Heart right ventricle (tissue), 16 donors: ENCODE measurements at regions not wholly inside any gene's neighbourhood (a gene's known extent, or its start where the extent isn't known, plus 50 kb on each side); places are given as distances from the start of the nearest gene placed in this dataset.

Experiments
- ATAC-seq, 8 donors: fragments of 200-7000 bp; cut with Tn5 transposase; one replicate each; pipeline ENCODE4 v1.9.1; 2020; ENCODE audit warnings: mild to moderate bottlenecking in 8 of 8, moderate library complexity in 8 of 8, moderate number of reproducible peaks in 1 of 8
- DNase-seq, 2 donors: peaks; one replicate each; pipeline ENCODE4 v3.0.0-alpha.2; 2020
- H3K27ac ChIP-seq, 10 donors: fragments of 200-600 bp; sonication (generic) in 2 of 10; one replicate each; pipeline versions ENCODE4 v1.5.0 to v1.8.0; 2020 to 2022; ENCODE audit warnings: mild to moderate bottlenecking in 3 of 10
- H3K27me3 ChIP-seq, 7 donors: fragments of 200-600 bp; one replicate each; pipeline ENCODE4 v1.8.0; 2021 to 2022; ENCODE audit warnings: mild to moderate bottlenecking in 2 of 7
- H3K36me3 ChIP-seq, 9 donors: fragments of 200-600 bp; sonication (generic) in 1 of 9; one replicate each; pipeline versions ENCODE4 v1.5.0 to v1.8.0; 2020 to 2022; ENCODE audit warnings: mild to moderate bottlenecking in 2 of 9
- H3K4me1 ChIP-seq, 9 donors: fragments of 200-600 bp; sonication (generic) in 1 of 9; one replicate each; pipeline versions ENCODE4 v1.5.0 to v1.8.0; 2020 to 2022; ENCODE audit warnings: mild to moderate bottlenecking in 4 of 9
- H3K4me3 ChIP-seq, 10 donors: fragments of 200-600 bp; sonication (generic) in 2 of 10; one replicate each; pipeline versions ENCODE4 v1.5.0 to v1.8.0; 2020 to 2022; ENCODE audit warnings: mild to moderate bottlenecking in 7 of 10, moderate library complexity in 2 of 10
- H3K9me3 ChIP-seq, 11 donors: fragments of 200-600 bp in 10 of 11; sonication (generic) in 2 of 11; one replicate each; pipeline versions ENCODE4 v1.5.0 to v1.8.0; 2013 to 2022; ENCODE audit warnings: mild to moderate bottlenecking in 2 of 11, control low read depth in 1 of 11, moderate library complexity in 1 of 11
- WGBS, 2 donors: extraction: QIAGEN DNeasy Blood & Tissue Kit; methylation state at CpG; one replicate each; pipeline ENCODE4 v1.1.7; 2013; ENCODE audit warnings: inconsistent platforms in 1 of 2; 5-methylcytosine and 5-hydroxymethylcytosine counted together
- intact Hi-C, 10 donors: fragments of 100-400 bp; cut with DNase I; formaldehyde crosslinking; loops; one replicate each; pipeline versions ENCODE4 v1.11.1 to v1.14.2; 2022
- TF ChIP-seq, protein P1 (sequence below), 9 donors: fragments of 200-600 bp; sonication (generic) in 2 of 9; IDR thresholded peaks; one replicate each; pipeline versions ENCODE4 v1.5.0 to v1.8.0; 2021 to 2022; ENCODE audit warnings: antibody characterized with exemption in 9 of 9, mild to moderate bottlenecking in 5 of 9, moderate library complexity in 1 of 9
- donor health status: Arrhythmogenic right ventricular cardiomyopathy.
- donor health status: ischemic (EF 13 %, LVEDD 7.1; RV severe dilation, severe dysfunction).
- donor health status: healthy with polysubstance abuse.
- donor health status: DM: no; HTN: yes; CAD: no.
- donor health status: DM: no; HTN: no; CAD: no.
- donor health status: ischemic (EF 25% LVEDD 6.9; RV normal size, moderate dysfunction).
- donor health status: ischemic (EF 25% LVEDD 5.7; RV mildly dilated, moderate dysfunction).
- donor health status: healthy.
- donor health status: DM: yes; HTN: yes; CAD: no.
- donor health status: Ischemic cardiomyopathy.
- donor health status: ischemic (EF 35%, LVEDD 5.7; RV mildly dilated, moderate dysfunction).
- donor health status: nonischemic (EF 11% LVEDD 7.7; RV severe dilation, severe dysfunction).
- donor health status: DM: yes; HTN: yes; CAD: no.
- donor health status: PGD.
- donor health status: ischemic (EF 29% LVEDD 5.4; RV normal size, mild dysfunction).
- donor health status: nonischemic (EF 23%, LVEDD 6.1; RV moderate dilation, normal function).

- H3K9me3 ChIP-seq = no peaks in the 10 kb centered on the region
- TF ChIP-seq, protein P1, sequence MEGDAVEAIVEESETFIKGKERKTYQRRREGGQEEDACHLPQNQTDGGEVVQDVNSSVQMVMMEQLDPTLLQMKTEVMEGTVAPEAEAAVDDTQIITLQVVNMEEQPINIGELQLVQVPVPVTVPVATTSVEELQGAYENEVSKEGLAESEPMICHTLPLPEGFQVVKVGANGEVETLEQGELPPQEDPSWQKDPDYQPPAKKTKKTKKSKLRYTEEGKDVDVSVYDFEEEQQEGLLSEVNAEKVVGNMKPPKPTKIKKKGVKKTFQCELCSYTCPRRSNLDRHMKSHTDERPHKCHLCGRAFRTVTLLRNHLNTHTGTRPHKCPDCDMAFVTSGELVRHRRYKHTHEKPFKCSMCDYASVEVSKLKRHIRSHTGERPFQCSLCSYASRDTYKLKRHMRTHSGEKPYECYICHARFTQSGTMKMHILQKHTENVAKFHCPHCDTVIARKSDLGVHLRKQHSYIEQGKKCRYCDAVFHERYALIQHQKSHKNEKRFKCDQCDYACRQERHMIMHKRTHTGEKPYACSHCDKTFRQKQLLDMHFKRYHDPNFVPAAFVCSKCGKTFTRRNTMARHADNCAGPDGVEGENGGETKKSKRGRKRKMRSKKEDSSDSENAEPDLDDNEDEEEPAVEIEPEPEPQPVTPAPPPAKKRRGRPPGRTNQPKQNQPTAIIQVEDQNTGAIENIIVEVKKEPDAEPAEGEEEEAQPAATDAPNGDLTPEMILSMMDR (IDR thresholded peaks at IDR 0.05) = no peak
- no peak for DNase-seq
- no peak overlapping the region for H3K27ac ChIP-seq
- 89 to 93% methylated on average over 1 of the region's 1 CpG for WGBS, 2 donors
- H3K4me3 ChIP-seq = no peak overlapping the region
- intact Hi-C loops = no loop called here
- H3K36me3 ChIP-seq = no peaks in the 10 kb centered on the region
- no peaks in the 10 kb centered on the region for H3K27me3 ChIP-seq
- H3K4me1 ChIP-seq = peaks cover 0 to 14% (median 0%) of the 10 kb centered on the region in 9 donors
- no peak for ATAC-seq
These were observed 220.2 kb downstream of the HNMT start for GRCh38 chr2:138184428-138184827.

GRCh38 chr2:138185827-138186226, 221.6 kb downstream of the HNMT start:
- no peak for ATAC-seq
- TF ChIP-seq, protein P1 (IDR thresholded peaks at IDR 0.05) = no peak
- intact Hi-C loops = no loop called here
- WGBS, 2 donors = 83 to 90% methylated on average over 5 of the region's 5 CpGs
- H3K9me3 ChIP-seq = no peaks in the 10 kb centered on the region
- no peak overlapping the region for H3K4me3 ChIP-seq
- H3K36me3 ChIP-seq = no peaks in the 10 kb centered on the region
- DNase-seq = no peak
- no peak overlapping the region for H3K27ac ChIP-seq
- peaks cover 0 to 14% (median 0%) of the 10 kb centered on the region in 9 donors for H3K4me1 ChIP-seq
- H3K27me3 ChIP-seq = no peaks in the 10 kb centered on the region

- intact Hi-C loops = no loop called here
- no peak for DNase-seq
- H3K27me3 ChIP-seq = no peaks in the 10 kb centered on the region
- TF ChIP-seq, protein P1 (IDR thresholded peaks at IDR 0.05) = no peak
- ATAC-seq = no peak
- no peaks in the 10 kb centered on the region for H3K36me3 ChIP-seq
- H3K27ac ChIP-seq = no peak overlapping the region
- H3K4me1 ChIP-seq = peaks cover 0 to 14% (median 0%) of the 10 kb centered on the region in 9 donors
- H3K4me3 ChIP-seq = no peak overlapping the region
- WGBS, 2 donors = 89 to 91% methylated on average over 5 of the region's 5 CpGs
- H3K9me3 ChIP-seq = no peaks in the 10 kb centered on the region
These were observed 222.9 kb downstream of the HNMT start for GRCh38 chr2:138187221-138187620.

GRCh38 chr2:138190999-138191398, 226.7 kb downstream of the HNMT start:
- Histone ChIP-seq H3K9me3 (no peaks in the 10 kb centered on the region), H3K4me1 (no peaks in the 10 kb centered on the region), H3K4me3 (no peak overlapping the region), H3K27me3 (no peaks in the 10 kb centered on the region), H3K36me3 (no peaks in the 10 kb centered on the region), H3K27ac (no peak overlapping the region)
- intact Hi-C loops = no loop called here
- ATAC-seq (no peak), DNase-seq (no peak)
- TF ChIP-seq, protein P1 (IDR thresholded peaks at IDR 0.05) = no peak
- WGBS, 2 donors = 90 to 94% methylated on average over 2 of the region's 2 CpGs
